ENCODE measurements at regions not wholly inside any gene's neighbourhood (a gene's known extent, or its start where the extent isn't known, plus 50 kb on each side); places are given as distances from the start of the nearest gene placed in this dataset.
"Not testable (repeated sequence)": the region's sequence is repeated elsewhere in the genome, so short reads cannot be mapped to it uniquely, and the experiment has no call there.

GRCh38 chr21:23612210-23612609 lies 1995.1 kb downstream of the MRPL39 start:
- DNase-seq (ENCODE audit: low read depth in 3 of 3): no peak

GRCh38 chr21:23607782-23608431 lies 1999.4 kb downstream of the MRPL39 start:
- DNase-seq (ENCODE audit: low read depth in 3 of 3): no peak

- no peak for DNase-seq (ENCODE audit: low read depth in 3 of 3)
Observed at GRCh38 chr21:23601549-23601948, 2005.7 kb downstream of the MRPL39 start.

GRCh38 chr21:23593582-23593981 lies 2013.7 kb downstream of the MRPL39 start:
- DNase-seq (ENCODE audit: low read depth in 3 of 3): no peak

- no peak for DNase-seq (ENCODE audit: low read depth in 3 of 3)
Observed at GRCh38 chr21:23585419-23585818, 2021.9 kb downstream of the MRPL39 start.

GRCh38 chr21:23579573-23579972 lies 2027.7 kb downstream of the MRPL39 start:
- no peak for DNase-seq (ENCODE audit: low read depth in 3 of 3)

GRCh38 chr21:23578027-23578426 lies 2029.3 kb downstream of the MRPL39 start:
- no peak for DNase-seq (ENCODE audit: low read depth in 3 of 3)

- DNase-seq (ENCODE audit: low read depth in 3 of 3): no peak
Observed at GRCh38 chr21:23574932-23575331, 2032.3 kb downstream of the MRPL39 start.

- not testable (repeated sequence) for DNase-seq (ENCODE audit: low read depth in 3 of 3)
Observed at GRCh38 chr21:23548924-23549323, 2058.4 kb downstream of the MRPL39 start.

GRCh38 chr21:23543333-23543732 lies 2063.9 kb downstream of the MRPL39 start:
- DNase-seq (ENCODE audit: low read depth in 3 of 3): no peak

GRCh38 chr21:23542097-23542496 lies 2065.2 kb downstream of the MRPL39 start:
- DNase-seq (ENCODE audit: low read depth in 3 of 3): no peak

GRCh38 chr21:23541571-23541970 lies 2065.7 kb downstream of the MRPL39 start:
- no peak for DNase-seq (ENCODE audit: low read depth in 3 of 3)

- DNase-seq (ENCODE audit: low read depth in 3 of 3): no peak
Observed at GRCh38 chr21:23534850-23535249, 2072.4 kb downstream of the MRPL39 start.

GRCh38 chr21:23531444-23531843 lies 2075.8 kb downstream of the MRPL39 start:
- no peak for DNase-seq (ENCODE audit: low read depth in 3 of 3)

- no peak for DNase-seq (ENCODE audit: low read depth in 3 of 3)
Observed at GRCh38 chr21:23524685-23525084, 2082.6 kb downstream of the MRPL39 start.

- DNase-seq (ENCODE audit: low read depth in 3 of 3): no peak
Observed at GRCh38 chr21:23522751-23523150, 2084.5 kb downstream of the MRPL39 start.

- DNase-seq (ENCODE audit: low read depth in 3 of 3): no peak
Observed at GRCh38 chr21:23507501-23507900, 2099.8 kb downstream of the MRPL39 start.

GRCh38 chr21:23496729-23497128 lies 2110.6 kb downstream of the MRPL39 start:
- DNase-seq (ENCODE audit: low read depth in 3 of 3): no peak

- DNase-seq (ENCODE audit: low read depth in 3 of 3): no peak
Observed at GRCh38 chr21:23488245-23488644, 2119.0 kb downstream of the MRPL39 start.

GRCh38 chr21:23480591-23481270 lies 2126.6 kb downstream of the MRPL39 start:
- no peak for DNase-seq (ENCODE audit: low read depth in 3 of 3)

GRCh38 chr21:23478381-23478780 lies 2128.9 kb downstream of the MRPL39 start:
- no peak for DNase-seq (ENCODE audit: low read depth in 3 of 3)

GRCh38 chr21:23475281-23476219 lies 2131.7 kb downstream of the MRPL39 start:
- DNase-seq (ENCODE audit: low read depth in 3 of 3): no peak

Data from stimulated activated CD4-positive, alpha-beta T cell treated with anti-CD3 and anti-CD28 coated beads, TNF-alpha, amount 100 ng/mL, for 48 hours (primary cell).